ENCODE measurements at regions not wholly inside any gene's neighbourhood (a gene's known extent, or its start where the extent isn't known, plus 50 kb on each side); places are given as distances from the start of the nearest gene placed in this dataset.

GRCh38 chr16:6110346-6110745 is 1012.8 kb upstream of the EEF2KMT start:
- H3K4me2 ChIP-seq (ENCODE audit: low read length) = no peak overlapping the region
- H3K4me1 ChIP-seq (ENCODE audit: control insufficient read depth in 1 of 2, insufficient read depth in 2 of 2, low read length in 2 of 2) = no peaks in the 10 kb centered on the region
- DNase-seq (ENCODE audit: low read depth, low spot score) (no peak), ATAC-seq (no peak)
- no TSS peak for BruUV-seq (replicated peaks)
- intact Hi-C loops (cut with micrococcal nuclease) = no loop called here
- H3K79me2 ChIP-seq (ENCODE audit: insufficient read depth, low read length) = no peaks in the 10 kb centered on the region
- CTCF ChIA-PET = no interaction called here
- H2AFZ ChIP-seq (ENCODE audit: low read depth, low read length, poor library complexity, severe bottlenecking) = no peak overlapping the region
- H3K9ac ChIP-seq (ENCODE audit: low read length) = no peak overlapping the region
- H3K27ac ChIP-seq (ENCODE audit: low read depth, low read length) = no peak overlapping the region
- no peaks in the 10 kb centered on the region for H4K20me1 ChIP-seq (ENCODE audit: insufficient read depth)
- no peaks in the 10 kb centered on the region for H3K9me2 ChIP-seq (ENCODE audit: insufficient read depth)
- RAD21 ChIA-PET (ENCODE audit: low non-redundant PET in 1 of 2, low total read pairs in 2 of 2, uncharacterized antibody in 2 of 2, unreplicated experiment in 2 of 2) = no interaction called here
- no peak overlapping the region for H3K4me3 ChIP-seq (replicated peaks in 1 of 2; ENCODE audit: low read depth in 1 of 2, low read length in 2 of 2)
- TF ChIP-seq CBX3 (IDR thresholded peaks at IDR 0.05; ENCODE audit: low read depth) (no peak), ZNF274 (IDR thresholded peaks at IDR 0.05; ENCODE audit: low read depth, low read length) (no peak)
- H3K9me3 ChIP-seq (ENCODE audit: control insufficient read depth in 1 of 2, insufficient read depth in 1 of 2, low read depth in 1 of 2, low read length in 2 of 2) = peaks cover 0 to 12% of the 10 kb centered on the region in 2 experiments; a peak in 1 of 4 replicates
- H3K36me3 ChIP-seq (ENCODE audit: control insufficient read depth in 1 of 2, insufficient read depth in 2 of 2, low read length in 2 of 2) = no peaks in the 10 kb centered on the region
- POLR2A ChIA-PET = no interaction called here
- H3K27me3 ChIP-seq (ENCODE audit: insufficient read depth, low read length) = no peaks in the 10 kb centered on the region

GRCh38 chr16:6106061-6106460 is 1008.5 kb upstream of the EEF2KMT start:
- BruUV-seq (replicated peaks) = no TSS peak
- H3K79me2 ChIP-seq (ENCODE audit: insufficient read depth, low read length) = no peaks in the 10 kb centered on the region
- ATAC-seq (no peak), DNase-seq (ENCODE audit: low read depth, low spot score) (no peak)
- no peak overlapping the region for H2AFZ ChIP-seq (ENCODE audit: low read depth, low read length, poor library complexity, severe bottlenecking)
- no peaks in the 10 kb centered on the region for H4K20me1 ChIP-seq (ENCODE audit: insufficient read depth)
- intact Hi-C loops (cut with micrococcal nuclease) = no loop called here
- H3K4me2 ChIP-seq (ENCODE audit: low read length) = no peak overlapping the region
- TF ChIP-seq EZH2 (IDR thresholded peaks at IDR 0.05) (no peak), FOSL1 (IDR thresholded peaks at IDR 0.05; ENCODE audit: low read depth) (no peak), CBX3 (IDR thresholded peaks at IDR 0.05; ENCODE audit: low read depth) (no peak)
- no peak overlapping the region for H3K4me3 ChIP-seq (replicated peaks in 1 of 2; ENCODE audit: low read depth in 1 of 2, low read length in 2 of 2)
- CTCF ChIA-PET = no interaction called here
- H3K4me1 ChIP-seq (ENCODE audit: control insufficient read depth in 1 of 2, insufficient read depth in 2 of 2, low read length in 2 of 2) = no peaks in the 10 kb centered on the region
- no peaks in the 10 kb centered on the region for H3K27me3 ChIP-seq (ENCODE audit: insufficient read depth, low read length)
- H3K9me2 ChIP-seq (ENCODE audit: insufficient read depth) = no peaks in the 10 kb centered on the region
- no peak overlapping the region for H3K9ac ChIP-seq (ENCODE audit: low read length)
- RAD21 ChIA-PET (ENCODE audit: low non-redundant PET in 1 of 2, low total read pairs in 2 of 2, uncharacterized antibody in 2 of 2, unreplicated experiment in 2 of 2) = no interaction called here
- peaks cover 0 to 10% of the 10 kb centered on the region in 2 experiments; a peak in 2 of 4 replicates for H3K9me3 ChIP-seq (ENCODE audit: control insufficient read depth in 1 of 2, insufficient read depth in 1 of 2, low read depth in 1 of 2, low read length in 2 of 2)
- H3K27ac ChIP-seq (ENCODE audit: low read depth, low read length) = no peak overlapping the region
- POLR2A ChIA-PET = no interaction called here
- no peaks in the 10 kb centered on the region for H3K36me3 ChIP-seq (ENCODE audit: control insufficient read depth in 1 of 2, insufficient read depth in 2 of 2, low read length in 2 of 2)

- H3K4me2 ChIP-seq (ENCODE audit: low read length) = no peak overlapping the region
- BruUV-seq (replicated peaks) = no TSS peak
- H3K9me2 ChIP-seq (ENCODE audit: insufficient read depth) = no peaks in the 10 kb centered on the region
- no peaks in the 10 kb centered on the region for H4K20me1 ChIP-seq (ENCODE audit: insufficient read depth)
- H3K27ac ChIP-seq (ENCODE audit: low read depth, low read length) = no peak overlapping the region
- no peak for ATAC-seq
- DNase-seq (ENCODE audit: low read depth, low spot score) = no peak
- H3K36me3 ChIP-seq (ENCODE audit: control insufficient read depth in 1 of 2, insufficient read depth in 2 of 2, low read length in 2 of 2) = no peaks in the 10 kb centered on the region
- no peaks in the 10 kb centered on the region for H3K4me1 ChIP-seq (ENCODE audit: control insufficient read depth in 1 of 2, insufficient read depth in 2 of 2, low read length in 2 of 2)
- no peak overlapping the region for H3K9ac ChIP-seq (ENCODE audit: low read length)
- H3K27me3 ChIP-seq (ENCODE audit: insufficient read depth, low read length) = no peaks in the 10 kb centered on the region
- ChIA-PET RAD21 (ENCODE audit: low non-redundant PET in 1 of 2, low total read pairs in 2 of 2, uncharacterized antibody in 2 of 2, unreplicated experiment in 2 of 2) (no interaction called here), POLR2A (no interaction called here), CTCF (no interaction called here)
- H3K4me3 ChIP-seq (replicated peaks in 1 of 2; ENCODE audit: low read depth in 1 of 2, low read length in 2 of 2) = no peak overlapping the region
- H3K79me2 ChIP-seq (ENCODE audit: insufficient read depth, low read length) = no peaks in the 10 kb centered on the region
- intact Hi-C loops (cut with micrococcal nuclease) = no loop called here
- no peak overlapping the region for H2AFZ ChIP-seq (ENCODE audit: low read depth, low read length, poor library complexity, severe bottlenecking)
- H3K9me3 ChIP-seq (ENCODE audit: control insufficient read depth in 1 of 2, insufficient read depth in 1 of 2, low read depth in 1 of 2, low read length in 2 of 2) = peaks cover 0 to 3% of the 10 kb centered on the region in 2 experiments; a peak in 1 of 4 replicates
- TF ChIP-seq CBX3 (IDR thresholded peaks at IDR 0.05; ENCODE audit: low read depth) (no peak), ZNF274 (IDR thresholded peaks at IDR 0.05; ENCODE audit: low read depth, low read length) (no peak), SP1 (IDR thresholded peaks at IDR 0.05; ENCODE audit: low read depth) (no peak), JUND (IDR thresholded peaks at IDR 0.05) (no peak), EGR1 (IDR thresholded peaks at IDR 0.05; ENCODE audit: low read depth) (no peak), ZFX (IDR thresholded peaks at IDR 0.05) (no peak)
- TF ChIP-seq, protein P1, sequence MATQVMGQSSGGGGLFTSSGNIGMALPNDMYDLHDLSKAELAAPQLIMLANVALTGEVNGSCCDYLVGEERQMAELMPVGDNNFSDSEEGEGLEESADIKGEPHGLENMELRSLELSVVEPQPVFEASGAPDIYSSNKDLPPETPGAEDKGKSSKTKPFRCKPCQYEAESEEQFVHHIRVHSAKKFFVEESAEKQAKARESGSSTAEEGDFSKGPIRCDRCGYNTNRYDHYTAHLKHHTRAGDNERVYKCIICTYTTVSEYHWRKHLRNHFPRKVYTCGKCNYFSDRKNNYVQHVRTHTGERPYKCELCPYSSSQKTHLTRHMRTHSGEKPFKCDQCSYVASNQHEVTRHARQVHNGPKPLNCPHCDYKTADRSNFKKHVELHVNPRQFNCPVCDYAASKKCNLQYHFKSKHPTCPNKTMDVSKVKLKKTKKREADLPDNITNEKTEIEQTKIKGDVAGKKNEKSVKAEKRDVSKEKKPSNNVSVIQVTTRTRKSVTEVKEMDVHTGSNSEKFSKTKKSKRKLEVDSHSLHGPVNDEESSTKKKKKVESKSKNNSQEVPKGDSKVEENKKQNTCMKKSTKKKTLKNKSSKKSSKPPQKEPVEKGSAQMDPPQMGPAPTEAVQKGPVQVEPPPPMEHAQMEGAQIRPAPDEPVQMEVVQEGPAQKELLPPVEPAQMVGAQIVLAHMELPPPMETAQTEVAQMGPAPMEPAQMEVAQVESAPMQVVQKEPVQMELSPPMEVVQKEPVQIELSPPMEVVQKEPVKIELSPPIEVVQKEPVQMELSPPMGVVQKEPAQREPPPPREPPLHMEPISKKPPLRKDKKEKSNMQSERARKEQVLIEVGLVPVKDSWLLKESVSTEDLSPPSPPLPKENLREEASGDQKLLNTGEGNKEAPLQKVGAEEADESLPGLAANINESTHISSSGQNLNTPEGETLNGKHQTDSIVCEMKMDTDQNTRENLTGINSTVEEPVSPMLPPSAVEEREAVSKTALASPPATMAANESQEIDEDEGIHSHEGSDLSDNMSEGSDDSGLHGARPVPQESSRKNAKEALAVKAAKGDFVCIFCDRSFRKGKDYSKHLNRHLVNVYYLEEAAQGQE (IDR thresholded peaks at IDR 0.05; ENCODE audit: low read depth) = no peak
- TF ChIP-seq, protein P2, sequence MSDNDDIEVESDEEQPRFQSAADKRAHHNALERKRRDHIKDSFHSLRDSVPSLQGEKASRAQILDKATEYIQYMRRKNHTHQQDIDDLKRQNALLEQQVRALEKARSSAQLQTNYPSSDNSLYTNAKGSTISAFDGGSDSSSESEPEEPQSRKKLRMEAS (IDR thresholded peaks at IDR 0.05) = no peak
Observed at GRCh38 chr16:6105115-6105514, 1007.5 kb upstream of the EEF2KMT start.
